HCT116 (cell line): ENCODE measurements at regions not wholly inside any gene's neighbourhood (a gene's known extent, or its start where the extent isn't known, plus 50 kb on each side); places are given as distances from the start of the nearest gene placed in this dataset.

ENCODE experiments used
- ATAC-seq: fragments of 200-7000 bp; cut with Tn5 transposase; 2 replicates; pipeline ENCODE4 v1.9.1; 2020; ENCODE audit warnings: mild to moderate bottlenecking, moderate library complexity
- BruUV-seq: library from RNA; stranded (reverse); fragments of 400-500 nt; replicated peaks from 2 replicates; lab custom pipeline; 2021; lab: Mats Ljungman, UMichigan
- CTCF ChIA-PET: fragments of 300-600 bp; sonication (Branson Sonifier 250); formaldehyde crosslinking; loops from one replicate; lab custom pipeline; 2021; ENCODE audit warnings: antibody characterized with exemption; lab: Charles Lee
- POLR2A ChIA-PET: fragments of 300-600, 350-600 bp; sonication (Branson Sonifier 250); formaldehyde crosslinking; loops from one replicate; lab custom pipeline; 2021; ENCODE audit warnings: antibody characterized with exemption; lab: Charles Lee
- RAD21 ChIA-PET, 2 experiments: fragments of 300-600 bp; sonication (Branson Sonifier 250); formaldehyde crosslinking; loops; one replicate each; lab custom pipeline; 2023; ENCODE audit warnings: low total read pairs in 2 of 2; ENCODE audit not compliant: uncharacterized antibody in 2 of 2, unreplicated experiment in 2 of 2, low non-redundant PET in 1 of 2; lab: Charles Lee
- DNase-seq: peaks from one replicate; pipeline ENCODE4 v3.0.0-alpha.2; 2010; ENCODE audit warnings: low read depth, low spot score
- H2AFZ ChIP-seq: fragments of 200-600 bp; shearing (Covaris generic), sonication (generic); 2 replicates; pipeline ENCODE4 v1.6.1; 2017; ENCODE audit warnings: low read depth, mixed run types, mixed read lengths, antibody characterized with exemption, low read length; ENCODE audit not compliant: poor library complexity, severe bottlenecking
- H3K27ac ChIP-seq: 2 replicates; pipeline ENCODE4 v1.5.1; 2012; ENCODE audit warnings: low read depth, low read length
- H3K27me3 ChIP-seq: fragments of 200-600 bp; sonication (generic); 2 replicates; pipeline ENCODE4 v1.6.1; 2016; ENCODE audit warnings: mixed run types, low read length, mixed read lengths; ENCODE audit not compliant: insufficient read depth
- H3K36me3 ChIP-seq, 2 experiments: fragments of 200-500 bp in 1 of 2; fragments of 200-600 bp in 1 of 2; sonication (Bioruptor generic) in 1 of 2; sonication (generic) in 1 of 2; 2 replicates each; pipeline versions ENCODE4 v1.5.1 to v1.6.1; 2014 to 2016; ENCODE audit warnings: low read length in 2 of 2, inconsistent platforms in 1 of 2, mixed read lengths in 1 of 2, mixed run types in 1 of 2; ENCODE audit not compliant: insufficient read depth in 2 of 2, control insufficient read depth in 1 of 2
- H3K4me1 ChIP-seq, 2 experiments: fragments of 200-600 bp in 1 of 2; sonication (generic) in 1 of 2; 2 replicates each; pipeline versions ENCODE4 v1.5.1 to v1.6.1; 2012 to 2017; ENCODE audit warnings: low read length in 2 of 2, inconsistent platforms in 1 of 2, mild to moderate bottlenecking in 1 of 2, mixed read lengths in 1 of 2, mixed run types in 1 of 2, moderate library complexity in 1 of 2; ENCODE audit not compliant: insufficient read depth in 2 of 2, control insufficient read depth in 1 of 2
- H3K4me2 ChIP-seq: fragments of 200-600 bp; sonication (generic); 2 replicates; pipeline ENCODE4 v1.6.1; 2017; ENCODE audit warnings: mixed run types, low read length, mixed read lengths
- H3K4me3 ChIP-seq, 2 experiments: fragments of 200-600 bp in 1 of 2; sonication (generic) in 1 of 2; replicated peaks in 1 of 2; 2 replicates each; pipeline ENCODE4 v1.5.1; 2011 to 2016; ENCODE audit warnings: low read length in 2 of 2, control low read depth in 1 of 2, low read depth in 1 of 2, mild to moderate bottlenecking in 1 of 2, mixed read lengths in 1 of 2, mixed run types in 1 of 2
- H3K79me2 ChIP-seq: fragments of 200-600 bp; sonication (generic); 2 replicates; pipeline ENCODE4 v1.6.1; 2017; ENCODE audit warnings: mild to moderate bottlenecking, mixed run types, low read length, moderate library complexity, mixed read lengths; ENCODE audit not compliant: insufficient read depth
- H3K9ac ChIP-seq: fragments of 200-600 bp; sonication (generic); 2 replicates; pipeline ENCODE4 v1.6.1; 2016; ENCODE audit warnings: low read length, mixed read lengths
- H3K9me2 ChIP-seq: fragments of 200-600 bp; sonication (generic), shearing (Covaris generic); 2 replicates; pipeline ENCODE4 v1.6.1; 2017; ENCODE audit warnings: mixed run types, mild to moderate bottlenecking, moderate library complexity; ENCODE audit not compliant: insufficient read depth
- H3K9me3 ChIP-seq, 2 experiments: fragments of 200-500 bp in 1 of 2; fragments of 200-600 bp in 1 of 2; sonication (Bioruptor generic) in 1 of 2; sonication (generic) in 1 of 2; 2 replicates each; pipeline ENCODE4 v1.6.1; 2014 to 2017; ENCODE audit warnings: low read length in 2 of 2, mixed read lengths in 2 of 2, inconsistent platforms in 1 of 2, low read depth in 1 of 2, mild to moderate bottlenecking in 1 of 2, mixed run types in 1 of 2, moderate library complexity in 1 of 2; ENCODE audit not compliant: control insufficient read depth in 1 of 2, insufficient read depth in 1 of 2
- H4K20me1 ChIP-seq: fragments of 200-600 bp; sonication (generic), shearing (Covaris generic); 2 replicates; pipeline ENCODE4 v1.6.1; 2017; ENCODE audit warnings: mixed run types, mild to moderate bottlenecking, moderate library complexity; ENCODE audit not compliant: insufficient read depth
- CBX3 ChIP-seq: IDR thresholded peaks from 2 replicates; pipeline ENCODE4 v1.6.1; 2012; ENCODE audit warnings: low read depth
- CEBPB ChIP-seq: IDR thresholded peaks from 2 replicates; pipeline ENCODE4 v1.6.1; 2012; ENCODE audit warnings: low read depth
- EGR1 ChIP-seq: IDR thresholded peaks from 2 replicates; pipeline ENCODE4 v1.6.1; 2012; ENCODE audit warnings: low read depth
- EZH2 ChIP-seq: fragments of 200-600 bp; sonication (generic); IDR thresholded peaks from 2 replicates; pipeline ENCODE4 v1.6.1; 2017; ENCODE audit warnings: antibody characterized with exemption, mixed run types
- EZH2phosphoT487 ChIP-seq: fragments of 200-600 bp; IDR thresholded peaks from 2 replicates; pipeline ENCODE4 v1.6.1; 2018; ENCODE audit warnings: antibody characterized with exemption, borderline replicate concordance
- FOSL1 ChIP-seq: IDR thresholded peaks from 2 replicates; pipeline ENCODE4 v1.6.1; 2012; ENCODE audit warnings: low read depth
- JUND ChIP-seq: IDR thresholded peaks from 2 replicates; pipeline ENCODE4 v1.6.1; 2012
- RAD21 ChIP-seq: IDR thresholded peaks from 2 replicates; pipeline ENCODE4 v1.6.1; 2012; ENCODE audit warnings: low read depth, mild to moderate bottlenecking
- SIN3A ChIP-seq: IDR thresholded peaks from 2 replicates; pipeline ENCODE4 v1.6.1; 2012; ENCODE audit warnings: low read depth
- SP1 ChIP-seq: IDR thresholded peaks from 2 replicates; pipeline ENCODE4 v1.6.1; 2012; ENCODE audit warnings: low read depth
- TCF7L2 ChIP-seq: IDR thresholded peaks from 2 replicates; pipeline ENCODE4 v1.7.0; 2011; ENCODE audit warnings: borderline replicate concordance, inconsistent platforms; ENCODE audit not compliant: insufficient read depth, insufficient read length; ENCODE audit errors: extremely low read depth
- YY1 ChIP-seq: IDR thresholded peaks from 2 replicates; pipeline ENCODE4 v1.6.1; 2011; ENCODE audit warnings: low read length, low read depth, moderate library complexity, mild to moderate bottlenecking; ENCODE audit not compliant: insufficient replicate concordance; ENCODE audit errors: extremely low read depth
- ZNF274 ChIP-seq: fragments of 200-500 bp; sonication (Bioruptor generic); IDR thresholded peaks from 2 replicates; pipeline ENCODE4 v1.6.1; 2014; ENCODE audit warnings: mild to moderate bottlenecking, low read depth, low read length, inconsistent platforms
- intact Hi-C: fragments of 100-400 bp; cut with micrococcal nuclease; formaldehyde crosslinking; loops from 2 replicates; pipeline ENCODE4 v1.10.0; 2022
- TF ChIP-seq, protein P1 (sequence below): IDR thresholded peaks from 2 replicates; pipeline ENCODE4 v1.6.1; 2012; ENCODE audit warnings: low read depth
- TF ChIP-seq, protein P2 (sequence below): IDR thresholded peaks from 2 replicates; pipeline ENCODE4 v1.6.1; 2012
- TF ChIP-seq, protein P3 (sequence below): IDR thresholded peaks from 2 replicates; pipeline ENCODE4 v1.6.1; 2012

DNA sequence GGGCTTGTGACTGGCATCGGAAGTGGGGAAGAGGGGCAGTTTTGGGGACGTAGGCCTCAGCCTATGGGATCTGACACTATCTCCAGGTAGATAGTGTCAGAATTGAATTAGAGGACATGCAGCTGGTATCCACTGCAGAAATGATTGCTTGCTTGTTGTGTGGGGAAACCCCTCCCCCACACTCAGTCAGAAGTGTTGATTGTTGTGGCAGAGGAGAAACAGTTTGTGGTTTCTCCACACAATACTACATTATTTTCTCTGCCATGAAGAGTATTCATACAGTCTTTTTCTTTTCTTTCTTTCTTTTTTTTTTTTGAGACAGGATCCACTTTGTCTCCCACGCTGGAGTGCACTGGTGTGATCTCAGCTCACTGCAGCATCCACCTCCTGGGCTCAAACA is 113.9 kb downstream of the ARRDC3 start (continued):
- TF ChIP-seq, protein P1, sequence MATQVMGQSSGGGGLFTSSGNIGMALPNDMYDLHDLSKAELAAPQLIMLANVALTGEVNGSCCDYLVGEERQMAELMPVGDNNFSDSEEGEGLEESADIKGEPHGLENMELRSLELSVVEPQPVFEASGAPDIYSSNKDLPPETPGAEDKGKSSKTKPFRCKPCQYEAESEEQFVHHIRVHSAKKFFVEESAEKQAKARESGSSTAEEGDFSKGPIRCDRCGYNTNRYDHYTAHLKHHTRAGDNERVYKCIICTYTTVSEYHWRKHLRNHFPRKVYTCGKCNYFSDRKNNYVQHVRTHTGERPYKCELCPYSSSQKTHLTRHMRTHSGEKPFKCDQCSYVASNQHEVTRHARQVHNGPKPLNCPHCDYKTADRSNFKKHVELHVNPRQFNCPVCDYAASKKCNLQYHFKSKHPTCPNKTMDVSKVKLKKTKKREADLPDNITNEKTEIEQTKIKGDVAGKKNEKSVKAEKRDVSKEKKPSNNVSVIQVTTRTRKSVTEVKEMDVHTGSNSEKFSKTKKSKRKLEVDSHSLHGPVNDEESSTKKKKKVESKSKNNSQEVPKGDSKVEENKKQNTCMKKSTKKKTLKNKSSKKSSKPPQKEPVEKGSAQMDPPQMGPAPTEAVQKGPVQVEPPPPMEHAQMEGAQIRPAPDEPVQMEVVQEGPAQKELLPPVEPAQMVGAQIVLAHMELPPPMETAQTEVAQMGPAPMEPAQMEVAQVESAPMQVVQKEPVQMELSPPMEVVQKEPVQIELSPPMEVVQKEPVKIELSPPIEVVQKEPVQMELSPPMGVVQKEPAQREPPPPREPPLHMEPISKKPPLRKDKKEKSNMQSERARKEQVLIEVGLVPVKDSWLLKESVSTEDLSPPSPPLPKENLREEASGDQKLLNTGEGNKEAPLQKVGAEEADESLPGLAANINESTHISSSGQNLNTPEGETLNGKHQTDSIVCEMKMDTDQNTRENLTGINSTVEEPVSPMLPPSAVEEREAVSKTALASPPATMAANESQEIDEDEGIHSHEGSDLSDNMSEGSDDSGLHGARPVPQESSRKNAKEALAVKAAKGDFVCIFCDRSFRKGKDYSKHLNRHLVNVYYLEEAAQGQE: no peak
- TF ChIP-seq CBX3: no peak

DNA sequence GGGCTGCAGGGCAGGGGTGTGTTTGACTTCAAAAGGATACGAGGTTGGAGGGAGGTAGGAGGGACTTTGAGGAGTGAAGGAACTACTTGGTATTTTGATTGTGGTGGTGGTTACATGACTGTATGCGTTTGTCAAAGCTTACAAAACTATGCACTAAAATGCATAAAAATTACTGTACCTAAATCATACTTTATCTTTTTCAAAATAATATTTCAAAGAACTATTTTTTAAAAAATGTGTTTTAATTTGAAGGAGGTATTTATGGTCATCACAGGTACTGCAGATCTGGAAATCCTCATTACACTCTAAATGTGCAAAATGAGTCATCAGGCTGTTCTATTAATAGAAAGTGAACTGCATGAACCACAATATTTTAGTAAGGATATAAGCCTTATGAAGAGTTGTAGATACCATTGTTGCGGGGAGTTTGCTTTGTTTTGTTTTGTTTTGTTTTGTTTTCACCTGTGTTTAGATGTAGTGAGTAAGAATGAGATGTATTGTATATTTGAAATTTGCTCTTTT is 116.9 kb downstream of the ARRDC3 start:
- H3K9me3 ChIP-seq: no peaks in the 10 kb centered on the region
- peak; percentile 46 for DNase-seq
- H3K4me1 ChIP-seq: peaks cover 20 to 34% of the 10 kb centered on the region in 2 experiments
- peak overlapping the region; percentile 13; the same call in 1 of the 2 replicates for H3K9ac ChIP-seq
- peak overlapping the region; percentile 54; the same call in 1 of the 2 replicates for H3K27ac ChIP-seq
- H2AFZ ChIP-seq: peak overlapping the region; percentile 60
- no peaks in the 10 kb centered on the region for H3K9me2 ChIP-seq
- no peaks in the 10 kb centered on the region for H3K27me3 ChIP-seq
- no peaks in the 10 kb centered on the region for H4K20me1 ChIP-seq
- H3K79me2 ChIP-seq: no peaks in the 10 kb centered on the region
- ATAC-seq: peak; percentile 78
- peak overlapping the region in 1 of 2 experiments; percentile 36; a peak in 1 of 4 replicates for H3K4me3 ChIP-seq
- ChIA-PET CTCF (no interaction called here), RAD21 (no interaction called here), POLR2A (interaction anchor here (1.0 kb wide), 1 partner anchor 116 kb away, joined by 3 read pairs; no protein-coding TSS in a partner anchor)
- intact Hi-C loops: loop anchor here (1.0 kb wide), 1 partner anchor 14 kb away; no protein-coding TSS in a partner anchor
- peak overlapping the region; percentile 75 for H3K4me2 ChIP-seq
- no peaks in the 10 kb centered on the region for H3K36me3 ChIP-seq
- BruUV-seq: no TSS peak
- no peak for TF ChIP-seq EZH2phosphoT487
- peak; percentile 48; the same call in 1 of the 2 replicates for TF ChIP-seq SP1
- peak; percentile 82 for TF ChIP-seq FOSL1
- TF ChIP-seq, protein P2, sequence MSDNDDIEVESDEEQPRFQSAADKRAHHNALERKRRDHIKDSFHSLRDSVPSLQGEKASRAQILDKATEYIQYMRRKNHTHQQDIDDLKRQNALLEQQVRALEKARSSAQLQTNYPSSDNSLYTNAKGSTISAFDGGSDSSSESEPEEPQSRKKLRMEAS: no peak
- TF ChIP-seq, protein P1: no peak
- peak; percentile 10; the same call in 1 of the 2 replicates for TF ChIP-seq RAD21
- TF ChIP-seq CEBPB: peak; percentile 23; the same call in 1 of the 2 replicates
- TF ChIP-seq CBX3: no peak
- no peak for TF ChIP-seq ZNF274
- peak; percentile 24 for TF ChIP-seq TCF7L2
- TF ChIP-seq EZH2: no peak
- peak; percentile 75 for TF ChIP-seq JUND
- TF ChIP-seq, protein P3, sequence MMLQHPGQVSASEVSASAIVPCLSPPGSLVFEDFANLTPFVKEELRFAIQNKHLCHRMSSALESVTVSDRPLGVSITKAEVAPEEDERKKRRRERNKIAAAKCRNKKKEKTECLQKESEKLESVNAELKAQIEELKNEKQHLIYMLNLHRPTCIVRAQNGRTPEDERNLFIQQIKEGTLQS: peak; percentile 68; the same call in 1 of the 2 replicates
- TF ChIP-seq YY1: no peak
- peak; percentile 41; the same call in 1 of the 2 replicates for TF ChIP-seq SIN3A
- TF ChIP-seq EGR1: no peak
